ENCODE measurements at regions not wholly inside any gene's neighbourhood (a gene's known extent, or its start where the extent isn't known, plus 50 kb on each side); places are given as distances from the start of the nearest gene placed in this dataset.
A peak's percentile ranks its signal among the peaks of the same experiment; 100 is the strongest.
"Not testable (repeated sequence)": the region's sequence is repeated elsewhere in the genome, so short reads cannot be mapped to it uniquely, and the experiment has no call there.

DNA sequence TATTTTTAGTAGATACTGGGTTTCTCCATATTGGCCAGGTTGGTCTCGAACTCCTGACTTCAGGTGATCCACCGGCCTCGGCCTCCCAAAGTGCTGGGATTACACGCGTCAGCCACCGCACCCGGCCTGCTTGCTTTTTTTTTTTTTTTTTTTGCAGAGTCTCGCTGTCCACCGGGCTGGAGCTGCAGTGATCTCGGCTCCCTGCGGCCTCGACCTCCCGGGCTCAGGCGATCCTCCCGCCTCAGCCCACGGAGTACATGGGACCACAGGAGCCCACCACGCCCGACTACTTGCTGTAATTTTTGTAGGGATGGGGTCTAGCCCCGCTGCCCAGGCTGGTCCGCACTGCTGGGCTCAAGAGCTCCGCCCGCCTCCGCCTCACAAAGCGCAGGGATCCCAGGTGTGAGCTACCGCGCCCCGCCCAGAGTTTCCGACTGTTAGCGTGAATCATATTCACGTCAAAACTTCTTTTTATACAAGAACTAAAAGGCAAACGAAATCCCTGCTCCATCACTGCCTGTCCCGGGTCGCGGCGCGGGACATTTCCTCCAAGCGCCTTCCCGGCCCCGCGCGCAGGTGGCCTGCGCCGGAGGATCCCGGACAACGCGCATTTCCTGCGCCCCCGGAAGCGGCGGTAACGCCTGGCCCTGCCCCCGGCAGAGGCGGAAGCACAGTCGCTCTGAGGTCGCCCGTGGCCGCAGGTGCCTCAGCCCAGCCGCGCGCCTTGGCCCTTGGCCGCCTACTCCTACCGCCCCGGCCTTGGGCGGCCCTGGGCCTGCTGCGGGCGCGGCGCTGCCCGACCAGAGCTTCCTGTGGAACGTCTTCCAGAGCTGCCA is 50.9 kb upstream of the APOD start:
- H3K27ac ChIP-seq (ENCODE audit: extremely low read depth, low read depth, low read length); CTCF ChIA-PET; H3K9me3 ChIP-seq (ENCODE audit: control insufficient read depth, insufficient read depth, low read depth, low read length); POLR2A ChIA-PET; H3K36me3 ChIP-seq (ENCODE audit: control insufficient read depth in 2 of 2, insufficient read depth in 1 of 2, low read length in 2 of 2); H3K4me1 ChIP-seq (ENCODE audit: control insufficient read depth, insufficient read depth, low read length): not testable (repeated sequence)
- peak overlapping the region; percentile 34 for H3K4me3 ChIP-seq (ENCODE audit: low read depth, low read length)

All from HEK293 (cell line).